Activated T-helper 1 cell treated with anti-CD3 and anti-CD28 coated beads, Interleukin-12 subunit alpha, Interleukin-12 subunit beta, Interleukin-2, Interleukin-4 antibody, amounts not matched to agents 30 ng/mL and 10 ng/mL and 1 ng/mL, durations not matched to agents 14 hours and 24 hours and 36 hours (primary cell): ENCODE measurements at regions not wholly inside any gene's neighbourhood (a gene's known extent, or its start where the extent isn't known, plus 50 kb on each side); places are given as distances from the start of the nearest gene placed in this dataset.

Source experiments
- DNase-seq: peaks from one replicate; pipeline ENCODE4 v3.0.0; 2021; ENCODE audit warnings: low spot score
- H3K27ac Mint-ChIP-seq: one replicate; pipeline ENCODE4 v1.8.0; 2021; ENCODE audit warnings: mild to moderate bottlenecking, mixed read lengths
- H3K27me3 Mint-ChIP-seq: one replicate; pipeline ENCODE4 v1.8.0; 2022; ENCODE audit warnings: mild to moderate bottlenecking, moderate library complexity, mixed read lengths; ENCODE audit not compliant: insufficient read depth
- H3K36me3 Mint-ChIP-seq: one replicate; pipeline ENCODE4 v1.8.0; 2021; ENCODE audit warnings: low read depth, mixed read lengths
- H3K4me1 Mint-ChIP-seq: one replicate; pipeline ENCODE4 v1.8.0; 2021; ENCODE audit warnings: low read depth, mixed read lengths
- H3K4me3 Mint-ChIP-seq: one replicate; pipeline ENCODE4 v1.8.0; 2021; ENCODE audit warnings: mild to moderate bottlenecking, moderate library complexity, mixed read lengths
- H3K9me3 Mint-ChIP-seq: one replicate; pipeline ENCODE4 v1.8.0; 2021; ENCODE audit warnings: mixed read lengths
- intact Hi-C: fragments of 100-400 bp; cut with micrococcal nuclease; formaldehyde crosslinking; loops from one replicate; pipeline ENCODE4 v1.15.1; 2024

DNA sequence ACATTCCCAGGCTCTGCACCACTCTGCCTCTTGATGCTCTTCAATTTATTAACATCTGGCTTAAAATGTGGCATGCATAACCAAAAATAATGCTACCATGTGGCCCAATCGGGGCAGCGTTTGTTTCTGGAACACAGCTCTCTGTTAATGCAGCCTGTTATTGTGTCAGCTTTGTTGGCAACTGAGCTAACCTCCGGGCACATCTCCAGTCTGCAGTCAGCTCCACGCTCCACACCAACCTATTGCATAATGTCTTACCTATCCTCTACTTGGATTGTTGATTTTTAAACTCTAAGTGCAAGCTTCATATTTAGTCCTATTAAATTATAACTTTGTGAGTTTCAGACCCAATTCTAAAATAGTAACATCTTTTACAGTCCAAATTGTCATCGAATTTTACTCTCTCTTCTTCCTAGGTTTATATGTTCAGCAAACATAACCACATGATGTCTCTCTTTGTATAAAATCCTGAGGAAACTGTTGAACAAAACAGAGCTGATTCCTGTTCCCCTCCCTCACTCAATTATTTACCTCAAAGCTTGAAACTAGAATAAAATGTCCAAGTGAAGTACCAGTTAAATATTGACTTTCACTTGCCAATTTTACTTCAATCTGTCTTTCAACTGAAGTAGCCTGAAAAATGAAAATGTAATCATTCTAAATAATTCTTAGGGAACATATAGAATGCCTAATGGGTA is 92.2 kb upstream of the RAPGEF2 start:
- Mint-ChIP-seq H3K27me3 (peaks cover 6% of the 10 kb centered on the region), H3K27ac (no peak overlapping the region), H3K4me1 (no peaks in the 10 kb centered on the region), H3K36me3 (no peaks in the 10 kb centered on the region), H3K9me3 (no peaks in the 10 kb centered on the region), H3K4me3 (no peak overlapping the region)
- intact Hi-C loops: no loop called here
- DNase-seq: no peak

GRCh38 chr4:159012381-159012780 is 90.5 kb upstream of the RAPGEF2 start:
- Mint-ChIP-seq H3K4me1 (no peaks in the 10 kb centered on the region), H3K27me3 (peaks cover 11% of the 10 kb centered on the region), H3K9me3 (no peaks in the 10 kb centered on the region), H3K4me3 (no peak overlapping the region), H3K36me3 (no peaks in the 10 kb centered on the region), H3K27ac (no peak overlapping the region)
- DNase-seq: no peak
- intact Hi-C loops: no loop called here

GRCh38 chr4:159013692-159014091 is 89.2 kb upstream of the RAPGEF2 start:
- Mint-ChIP-seq H3K4me3 (no peak overlapping the region), H3K4me1 (no peaks in the 10 kb centered on the region), H3K27me3 (peaks cover 12% of the 10 kb centered on the region), H3K9me3 (no peaks in the 10 kb centered on the region), H3K27ac (no peak overlapping the region), H3K36me3 (no peaks in the 10 kb centered on the region)
- no peak for DNase-seq
- intact Hi-C loops: no loop called here

DNA sequence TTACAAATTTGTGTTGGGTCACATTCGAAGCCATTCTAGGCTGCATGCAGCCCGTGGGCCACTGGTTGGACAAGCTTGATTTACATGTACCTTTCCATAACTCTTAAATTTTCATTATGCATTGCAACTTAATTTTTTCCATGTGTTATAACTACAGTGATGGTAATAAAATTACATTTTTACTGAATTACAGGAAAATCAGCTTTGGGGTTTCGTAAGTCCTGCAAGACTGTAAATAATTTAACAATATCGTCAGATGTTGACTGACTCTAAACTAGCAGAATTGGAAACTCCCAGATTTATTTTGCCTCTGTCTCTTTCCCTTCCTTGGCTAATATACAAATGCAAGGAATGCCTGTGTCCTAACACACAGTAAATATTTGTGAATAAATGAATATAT is 88.0 kb upstream of the RAPGEF2 start:
- DNase-seq: no peak
- no peak overlapping the region for H3K27ac Mint-ChIP-seq
- no peak overlapping the region for H3K4me3 Mint-ChIP-seq
- intact Hi-C loops: no loop called here
- peaks cover 9% of the 10 kb centered on the region for H3K27me3 Mint-ChIP-seq
- H3K9me3 Mint-ChIP-seq: no peaks in the 10 kb centered on the region
- H3K4me1 Mint-ChIP-seq: no peaks in the 10 kb centered on the region
- H3K36me3 Mint-ChIP-seq: no peaks in the 10 kb centered on the region

GRCh38 chr4:159015841-159016240 is 87.0 kb upstream of the RAPGEF2 start:
- intact Hi-C loops: no loop called here
- no peak overlapping the region for H3K27ac Mint-ChIP-seq
- DNase-seq: no peak
- H3K4me3 Mint-ChIP-seq: no peak overlapping the region
- H3K9me3 Mint-ChIP-seq: no peaks in the 10 kb centered on the region
- no peaks in the 10 kb centered on the region for H3K4me1 Mint-ChIP-seq
- H3K36me3 Mint-ChIP-seq: no peaks in the 10 kb centered on the region
- H3K27me3 Mint-ChIP-seq: peaks cover 8% of the 10 kb centered on the region

GRCh38 chr4:159016593-159017024 is 86.3 kb upstream of the RAPGEF2 start:
- DNase-seq: no peak
- no peak overlapping the region for H3K27ac Mint-ChIP-seq
- H3K9me3 Mint-ChIP-seq: no peaks in the 10 kb centered on the region
- H3K4me1 Mint-ChIP-seq: no peaks in the 10 kb centered on the region
- intact Hi-C loops: no loop called here
- no peaks in the 10 kb centered on the region for H3K36me3 Mint-ChIP-seq
- H3K27me3 Mint-ChIP-seq: peaks cover 6% of the 10 kb centered on the region
- H3K4me3 Mint-ChIP-seq: no peak overlapping the region

- no peak for DNase-seq
- H3K9me3 Mint-ChIP-seq: no peaks in the 10 kb centered on the region
- H3K4me3 Mint-ChIP-seq: no peak overlapping the region
- H3K27ac Mint-ChIP-seq: no peak overlapping the region
- no peaks in the 10 kb centered on the region for H3K36me3 Mint-ChIP-seq
- H3K4me1 Mint-ChIP-seq: no peaks in the 10 kb centered on the region
- intact Hi-C loops: no loop called here
- H3K27me3 Mint-ChIP-seq: peaks cover 6% of the 10 kb centered on the region
Observed at GRCh38 chr4:159017323-159018026, 85.4 kb upstream of the RAPGEF2 start.

- H3K36me3 Mint-ChIP-seq: no peaks in the 10 kb centered on the region
- H3K9me3 Mint-ChIP-seq: no peaks in the 10 kb centered on the region
Observed at GRCh38 chr4:159018062-159018629, 84.7 kb upstream of the RAPGEF2 start.

DNA sequence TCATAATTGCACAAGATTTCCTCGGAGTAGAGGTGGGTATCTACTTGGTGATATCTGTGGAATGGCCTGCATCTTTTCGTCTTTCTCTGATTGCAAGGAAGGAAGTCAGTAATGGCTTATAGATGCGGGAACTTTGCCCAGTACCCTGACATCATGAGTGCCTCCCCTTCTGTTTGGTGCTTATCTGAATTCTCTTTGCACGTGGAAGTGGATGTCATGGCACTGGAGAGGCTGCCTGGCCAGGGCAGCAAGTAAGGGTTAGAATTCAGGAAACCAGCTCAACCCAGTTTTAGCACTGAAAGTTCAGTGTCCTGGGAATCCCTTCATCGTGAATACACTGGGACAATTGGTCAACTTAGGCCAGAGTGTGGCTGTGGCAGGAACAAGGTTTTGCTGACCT is 83.5 kb upstream of the RAPGEF2 start:
- no peaks in the 10 kb centered on the region for H3K4me1 Mint-ChIP-seq
- no peaks in the 10 kb centered on the region for H3K36me3 Mint-ChIP-seq
- intact Hi-C loops: no loop called here
- DNase-seq: no peak
- no peak overlapping the region for H3K27ac Mint-ChIP-seq
- no peak overlapping the region for H3K4me3 Mint-ChIP-seq
- peaks cover 6% of the 10 kb centered on the region for H3K27me3 Mint-ChIP-seq
- no peaks in the 10 kb centered on the region for H3K9me3 Mint-ChIP-seq

More at GRCh38 chr4:159018062-159018629, 84.7 kb upstream of the RAPGEF2 start:
- intact Hi-C loops: no loop called here
- no peak for DNase-seq
- no peaks in the 10 kb centered on the region for H3K4me1 Mint-ChIP-seq
- H3K27me3 Mint-ChIP-seq: peaks cover 6% of the 10 kb centered on the region
- H3K27ac Mint-ChIP-seq: no peak overlapping the region
- no peak overlapping the region for H3K4me3 Mint-ChIP-seq

DNA sequence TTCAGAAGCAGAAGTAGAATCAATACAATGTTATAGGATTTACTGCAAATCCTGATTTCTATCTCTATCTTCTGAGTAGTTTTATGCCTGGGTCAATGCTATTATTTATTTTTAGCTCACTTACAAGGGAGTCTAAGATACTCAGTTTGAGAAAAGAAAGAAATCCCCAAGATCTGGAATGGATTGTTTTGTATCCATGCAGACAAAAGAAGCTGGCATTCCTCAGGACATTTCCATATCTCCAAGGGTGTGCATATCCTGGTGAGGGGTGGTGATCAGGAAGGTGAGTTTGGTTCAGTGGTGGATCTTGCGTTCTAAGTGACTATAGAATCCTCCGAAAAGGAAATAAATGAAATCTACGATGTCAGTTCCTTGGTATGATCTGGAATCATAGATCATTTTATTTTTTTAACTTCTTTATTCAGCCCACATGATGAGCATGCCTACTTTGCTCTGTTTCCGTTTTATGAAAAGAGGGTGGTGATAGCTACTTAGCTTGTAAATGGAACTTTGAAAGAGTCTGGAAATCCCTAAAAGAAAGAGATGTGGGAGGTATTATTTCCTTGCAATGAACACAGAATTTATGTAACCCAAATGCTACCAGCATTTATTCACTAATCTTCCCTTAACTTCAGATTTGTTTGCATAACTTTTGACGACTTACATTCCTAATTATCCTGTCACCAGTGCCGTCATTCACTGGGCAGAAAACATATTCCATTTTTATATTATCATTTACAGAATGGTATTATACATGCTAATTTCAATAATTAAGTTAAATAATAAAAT is 81.1 kb upstream of the RAPGEF2 start:
- peaks cover 6% of the 10 kb centered on the region for H3K27me3 Mint-ChIP-seq
- no peak overlapping the region for H3K27ac Mint-ChIP-seq
- no peaks in the 10 kb centered on the region for H3K9me3 Mint-ChIP-seq
- no peak overlapping the region for H3K4me3 Mint-ChIP-seq
- intact Hi-C loops: no loop called here
- DNase-seq: no peak
- no peaks in the 10 kb centered on the region for H3K4me1 Mint-ChIP-seq
- H3K36me3 Mint-ChIP-seq: no peaks in the 10 kb centered on the region

DNA sequence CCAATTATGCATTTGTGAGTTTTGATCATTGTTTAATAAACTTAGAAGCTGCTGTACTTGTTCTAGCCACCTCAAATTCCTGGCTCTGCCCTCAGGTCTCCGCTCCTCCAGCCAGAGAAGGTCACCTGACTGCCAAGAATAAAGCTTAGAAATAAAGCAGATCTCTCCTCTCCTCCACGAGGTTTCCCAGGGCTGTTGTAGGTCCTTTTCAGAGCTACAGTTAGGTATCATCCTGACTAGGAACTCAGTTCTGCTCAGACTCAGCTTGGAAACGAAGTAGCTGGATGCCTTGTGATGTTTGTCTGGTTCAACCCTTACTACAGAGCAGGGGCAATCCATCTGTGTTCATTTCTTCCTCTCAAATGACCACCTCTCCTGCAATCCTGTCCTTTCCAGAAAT is 79.1 kb upstream of the RAPGEF2 start:
- H3K27me3 Mint-ChIP-seq: no peaks in the 10 kb centered on the region
- intact Hi-C loops: no loop called here
- DNase-seq: no peak
- no peak overlapping the region for H3K27ac Mint-ChIP-seq
- H3K4me1 Mint-ChIP-seq: no peaks in the 10 kb centered on the region
- H3K36me3 Mint-ChIP-seq: no peaks in the 10 kb centered on the region
- H3K9me3 Mint-ChIP-seq: no peaks in the 10 kb centered on the region
- no peak overlapping the region for H3K4me3 Mint-ChIP-seq

DNA sequence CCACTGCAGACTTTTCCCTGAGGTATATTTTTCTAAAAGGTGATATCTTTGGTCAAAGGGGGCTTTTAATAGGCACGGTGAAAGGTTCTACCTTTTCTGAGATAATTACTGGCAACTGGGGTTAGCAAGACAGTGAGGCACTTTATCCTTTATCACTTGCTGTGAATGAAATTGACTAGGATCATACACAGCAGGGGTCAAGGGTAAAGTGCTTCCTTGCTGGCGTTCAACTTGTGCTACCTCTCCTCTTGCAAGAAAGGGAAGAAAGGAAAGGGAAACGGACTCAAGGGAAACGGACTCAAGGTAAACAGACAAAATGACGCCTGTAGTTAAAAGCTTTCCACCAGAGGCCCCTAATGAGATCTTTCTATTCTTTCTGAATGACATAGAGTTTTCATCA is 78.6 kb upstream of the RAPGEF2 start:
- Mint-ChIP-seq H3K9me3 (no peaks in the 10 kb centered on the region), H3K27me3 (no peaks in the 10 kb centered on the region), H3K36me3 (no peaks in the 10 kb centered on the region), H3K27ac (no peak overlapping the region), H3K4me1 (no peaks in the 10 kb centered on the region), H3K4me3 (no peak overlapping the region)
- no peak for DNase-seq
- intact Hi-C loops: no loop called here

GRCh38 chr4:159024828-159025227 is 78.1 kb upstream of the RAPGEF2 start:
- no peak overlapping the region for H3K4me3 Mint-ChIP-seq
- DNase-seq: no peak
- intact Hi-C loops: no loop called here
- H3K36me3 Mint-ChIP-seq: no peaks in the 10 kb centered on the region
- H3K27ac Mint-ChIP-seq: no peak overlapping the region
- no peaks in the 10 kb centered on the region for H3K9me3 Mint-ChIP-seq
- H3K4me1 Mint-ChIP-seq: no peaks in the 10 kb centered on the region
- no peaks in the 10 kb centered on the region for H3K27me3 Mint-ChIP-seq
